ENCODE measurements at regions not wholly inside any gene's neighbourhood (a gene's known extent, or its start where the extent isn't known, plus 50 kb on each side); places are given as distances from the start of the nearest gene placed in this dataset.

DNA sequence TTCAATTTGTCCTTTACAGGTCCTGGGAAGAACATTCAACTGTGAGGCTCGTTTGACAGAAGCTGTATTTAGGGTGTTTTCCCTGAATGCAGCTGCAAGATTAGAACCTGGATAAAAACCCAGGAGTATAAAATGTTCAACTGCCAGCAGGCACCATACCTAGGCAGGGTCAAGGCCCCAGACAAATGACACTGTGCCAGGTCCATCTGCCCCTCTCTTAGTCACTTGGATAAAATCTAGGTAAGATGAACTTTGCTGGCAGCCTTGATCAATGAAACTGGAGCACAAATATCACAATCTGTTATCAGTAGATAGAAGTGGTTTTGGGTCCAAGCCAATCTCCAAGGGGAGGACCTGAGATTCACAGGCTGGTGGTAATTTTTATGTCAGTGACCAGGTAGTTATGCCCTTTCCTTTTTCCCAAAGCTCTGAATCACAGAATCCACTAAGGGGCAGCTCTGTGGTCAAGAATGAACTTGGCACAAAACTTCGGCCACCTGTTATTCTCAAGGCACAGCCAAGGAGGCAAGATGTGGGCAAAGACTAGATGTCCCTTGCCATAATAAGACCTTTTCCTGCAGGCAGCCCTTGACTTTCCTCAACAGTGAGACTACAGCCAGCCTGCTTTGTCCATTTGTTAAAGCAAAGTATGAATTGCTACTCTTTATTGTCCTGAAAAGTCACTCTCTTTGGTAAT is 501.0 kb downstream of the PPARGC1A start:
- TF ChIP-seq, protein P1, sequence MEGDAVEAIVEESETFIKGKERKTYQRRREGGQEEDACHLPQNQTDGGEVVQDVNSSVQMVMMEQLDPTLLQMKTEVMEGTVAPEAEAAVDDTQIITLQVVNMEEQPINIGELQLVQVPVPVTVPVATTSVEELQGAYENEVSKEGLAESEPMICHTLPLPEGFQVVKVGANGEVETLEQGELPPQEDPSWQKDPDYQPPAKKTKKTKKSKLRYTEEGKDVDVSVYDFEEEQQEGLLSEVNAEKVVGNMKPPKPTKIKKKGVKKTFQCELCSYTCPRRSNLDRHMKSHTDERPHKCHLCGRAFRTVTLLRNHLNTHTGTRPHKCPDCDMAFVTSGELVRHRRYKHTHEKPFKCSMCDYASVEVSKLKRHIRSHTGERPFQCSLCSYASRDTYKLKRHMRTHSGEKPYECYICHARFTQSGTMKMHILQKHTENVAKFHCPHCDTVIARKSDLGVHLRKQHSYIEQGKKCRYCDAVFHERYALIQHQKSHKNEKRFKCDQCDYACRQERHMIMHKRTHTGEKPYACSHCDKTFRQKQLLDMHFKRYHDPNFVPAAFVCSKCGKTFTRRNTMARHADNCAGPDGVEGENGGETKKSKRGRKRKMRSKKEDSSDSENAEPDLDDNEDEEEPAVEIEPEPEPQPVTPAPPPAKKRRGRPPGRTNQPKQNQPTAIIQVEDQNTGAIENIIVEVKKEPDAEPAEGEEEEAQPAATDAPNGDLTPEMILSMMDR (IDR thresholded peaks at IDR 0.05): no peak
- no peak for TF ChIP-seq POLR2A (IDR thresholded peaks at IDR 0.05)
- TF ChIP-seq POLR2AphosphoS5 (IDR thresholded peaks at IDR 0.05): no peak

All from prostate gland (tissue), 2 donors.